WTC11 (cell line): ENCODE measurements at regions not wholly inside any gene's neighbourhood (a gene's known extent, or its start where the extent isn't known, plus 50 kb on each side); places are given as distances from the start of the nearest gene placed in this dataset.

ENCODE experiments used
- ATAC-seq: fragments of 200-7000 bp; cut with Tn5 transposase; 2 replicates; pipeline ENCODE4 v1.10.0; 2021; ENCODE audit warnings: mild to moderate bottlenecking, moderate library complexity
- CTCF ChIA-PET: fragments of 300-600 bp; sonication (Branson Sonifier 250); formaldehyde crosslinking; loops from one replicate; lab custom pipeline; 2021; ENCODE audit warnings: antibody characterized with exemption; lab: Charles Lee
- POLR2A ChIA-PET: fragments of 350-600 bp; sonication (Branson Sonifier 250); formaldehyde crosslinking; loops from one replicate; lab custom pipeline; 2021; ENCODE audit warnings: antibody characterized with exemption; lab: Charles Lee
- DNase-seq: peaks from one replicate; pipeline ENCODE4 v3.0.0; 2021; ENCODE audit warnings: low spot score
- H3K27ac Mint-ChIP-seq: 2 replicates; pipeline ENCODE4 v1.8.0; 2021; ENCODE audit warnings: mixed read lengths
- H3K27me3 Mint-ChIP-seq: 2 replicates; pipeline ENCODE4 v1.8.0; 2021; ENCODE audit warnings: low read depth, mild to moderate bottlenecking, moderate library complexity, mixed read lengths
- H3K36me3 Mint-ChIP-seq: 2 replicates; pipeline ENCODE4 v1.8.0; 2021; ENCODE audit warnings: mixed read lengths
- H3K4me1 Mint-ChIP-seq: 2 replicates; pipeline ENCODE4 v1.8.0; 2022; ENCODE audit warnings: mixed read lengths
- H3K4me3 Mint-ChIP-seq: 2 replicates; pipeline ENCODE4 v1.8.0; 2021; ENCODE audit warnings: mild to moderate bottlenecking, moderate library complexity, mixed read lengths
- H3K9me3 Mint-ChIP-seq: 2 replicates; pipeline ENCODE4 v1.8.0; 2021; ENCODE audit warnings: mixed read lengths
- ATF1 ChIP-seq: sonication (generic); formaldehyde crosslinking; IDR thresholded peaks from 2 replicates; pipeline ENCODE4 v1.8.1; 2023; ENCODE audit warnings: mild to moderate bottlenecking, moderate library complexity, missing genetic modification reagents
- FOXP1 ChIP-seq: sonication (generic); formaldehyde crosslinking; IDR thresholded peaks from 2 replicates; pipeline ENCODE4 v1.8.0; 2022; ENCODE audit warnings: missing genetic modification reagents, mild to moderate bottlenecking, moderate library complexity, borderline replicate concordance
- FOXP4 ChIP-seq: sonication (generic); formaldehyde crosslinking; IDR thresholded peaks from 2 replicates; pipeline ENCODE4 v1.8.0; 2022; ENCODE audit warnings: mild to moderate bottlenecking, missing genetic modification reagents
- IRF1 ChIP-seq: sonication (generic); formaldehyde crosslinking; IDR thresholded peaks from 2 replicates; pipeline ENCODE4 v1.8.0; 2023; ENCODE audit warnings: missing genetic modification reagents
- NFYB ChIP-seq: sonication (generic); formaldehyde crosslinking; conservative IDR thresholded peaks from 2 replicates; pipeline ENCODE4 v1.8.0; 2022; ENCODE audit warnings: low read depth, missing genetic modification reagents
- PREB ChIP-seq: sonication (generic); formaldehyde crosslinking; IDR thresholded peaks from 2 replicates; pipeline ENCODE4 v1.8.1; 2022; ENCODE audit warnings: mild to moderate bottlenecking, missing genetic modification reagents, moderate library complexity, borderline replicate concordance
- RELA ChIP-seq: sonication (generic); formaldehyde crosslinking; IDR thresholded peaks from 2 replicates; pipeline ENCODE4 v1.8.1; 2022; ENCODE audit warnings: missing genetic modification reagents, mild to moderate bottlenecking, borderline replicate concordance
- SP1 ChIP-seq: sonication (generic); formaldehyde crosslinking; conservative IDR thresholded peaks from 2 replicates; pipeline ENCODE4 v1.8.1; 2022; ENCODE audit warnings: missing genetic modification reagents
- STAT6 ChIP-seq: sonication (generic); formaldehyde crosslinking; conservative IDR thresholded peaks from 2 replicates; pipeline ENCODE4 v1.8.1; 2023; ENCODE audit warnings: mild to moderate bottlenecking, low read depth, missing genetic modification reagents, moderate library complexity
- ZBTB21 ChIP-seq: sonication (generic); formaldehyde crosslinking; IDR thresholded peaks from 2 replicates; pipeline ENCODE4 v1.8.1; 2023; ENCODE audit warnings: mild to moderate bottlenecking, missing genetic modification reagents, borderline replicate concordance
- ZBTB43 ChIP-seq: sonication (generic); formaldehyde crosslinking; IDR thresholded peaks from 2 replicates; pipeline ENCODE4 v1.8.1; 2023; ENCODE audit warnings: mild to moderate bottlenecking, missing genetic modification reagents
- ZNF121 ChIP-seq: sonication (generic); formaldehyde crosslinking; IDR thresholded peaks from 2 replicates; pipeline ENCODE4 v1.8.0; 2023; ENCODE audit warnings: missing genetic modification reagents
- ZNF138 ChIP-seq: sonication (generic); formaldehyde crosslinking; conservative IDR thresholded peaks from 2 replicates; pipeline ENCODE4 v1.8.1; 2022; ENCODE audit warnings: mild to moderate bottlenecking, moderate library complexity, missing genetic modification reagents
- ZNF671 ChIP-seq: fragments of 250-450 bp; sonication (Bioruptor Pico); IDR thresholded peaks from 2 replicates; pipeline ENCODE4 v1.8.0; 2021; ENCODE audit warnings: mild to moderate bottlenecking
- TF ChIP-seq, protein P1 (sequence below): sonication (generic); formaldehyde crosslinking; IDR thresholded peaks from 2 replicates; pipeline ENCODE4 v1.8.1; 2023; ENCODE audit warnings: mild to moderate bottlenecking, moderate library complexity, missing genetic modification reagents
- TF ChIP-seq, protein P2 (sequence below): fragments of 250-450 bp; sonication (Bioruptor Pico); IDR thresholded peaks from 2 replicates; pipeline ENCODE4 v1.9.0; 2021; ENCODE audit warnings: mild to moderate bottlenecking
- TF ChIP-seq, protein P3 (sequence below): sonication (generic); formaldehyde crosslinking; IDR thresholded peaks from 2 replicates; pipeline ENCODE4 v1.8.1; 2022; ENCODE audit warnings: low read depth, mild to moderate bottlenecking, moderate library complexity, missing genetic modification reagents, borderline replicate concordance

DNA sequence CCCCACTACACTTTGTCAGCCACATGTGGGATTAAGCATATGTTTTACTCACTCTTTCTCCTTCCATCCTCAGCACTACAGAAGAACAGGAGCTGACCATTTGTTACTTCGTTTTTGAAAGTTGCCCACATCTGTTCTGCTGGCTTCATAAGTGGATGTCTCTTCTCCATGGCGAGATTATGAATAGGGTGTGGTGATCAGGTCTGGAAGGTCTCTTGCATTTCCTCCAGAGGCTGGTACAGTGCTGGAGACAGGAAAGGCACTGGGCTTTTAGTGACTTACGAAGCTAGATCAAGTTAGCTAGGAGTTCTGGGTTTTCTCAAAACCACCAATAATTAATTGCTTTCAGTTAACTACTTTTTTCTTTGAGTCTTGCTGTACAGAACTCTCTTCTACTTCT is 136.5 kb downstream of the AQP4 start (continued):
- TF ChIP-seq FOXP4 (no peak), PREB (no peak), ZNF138 (CRISPR knock-in tag) (no peak)
- TF ChIP-seq, all 79 proteins: peak for 0

DNA sequence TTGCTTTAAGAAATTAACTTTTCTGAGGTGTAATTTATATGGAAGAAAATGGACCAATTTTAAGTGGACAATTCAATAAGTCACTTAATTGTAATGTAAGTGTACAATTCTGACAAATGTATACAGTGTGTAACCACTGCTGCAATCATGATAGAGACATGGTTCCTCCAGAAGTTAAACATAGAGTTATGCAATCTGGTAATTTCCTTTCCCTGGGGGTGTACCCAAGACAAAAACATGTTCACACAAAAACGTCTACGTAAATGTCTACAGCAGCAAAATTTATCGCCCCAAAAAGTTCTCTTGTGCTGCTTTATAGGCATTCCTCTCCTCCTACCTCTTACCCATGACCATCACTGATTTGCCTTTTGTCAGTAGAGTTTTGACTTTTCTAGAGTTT is 141.5 kb downstream of the AQP4 start:
- Mint-ChIP-seq H3K27me3 (no peaks in the 10 kb centered on the region), H3K9me3 (no peaks in the 10 kb centered on the region)
- POLR2A ChIA-PET = no interaction called here
- TF ChIP-seq IRF1 (CRISPR knock-in tag) = no peak
- no peak for TF ChIP-seq ZBTB43 (CRISPR knock-in tag)
- TF ChIP-seq FOXP4 = no peak
- no peak for TF ChIP-seq NFYB (CRISPR knock-in tag)
- TF ChIP-seq ZNF671 (CRISPR knock-in tag) = no peak
- TF ChIP-seq, all 79 proteins: peak for 0
- Mint-ChIP-seq H3K27ac (no peak overlapping the region), H3K4me1 (peaks cover 4% of the 10 kb centered on the region), H3K4me3 (no peak overlapping the region), H3K36me3 (no peaks in the 10 kb centered on the region)
- DNase-seq (no peak), ATAC-seq (no peak)
- CTCF ChIA-PET = no interaction called here

DNA sequence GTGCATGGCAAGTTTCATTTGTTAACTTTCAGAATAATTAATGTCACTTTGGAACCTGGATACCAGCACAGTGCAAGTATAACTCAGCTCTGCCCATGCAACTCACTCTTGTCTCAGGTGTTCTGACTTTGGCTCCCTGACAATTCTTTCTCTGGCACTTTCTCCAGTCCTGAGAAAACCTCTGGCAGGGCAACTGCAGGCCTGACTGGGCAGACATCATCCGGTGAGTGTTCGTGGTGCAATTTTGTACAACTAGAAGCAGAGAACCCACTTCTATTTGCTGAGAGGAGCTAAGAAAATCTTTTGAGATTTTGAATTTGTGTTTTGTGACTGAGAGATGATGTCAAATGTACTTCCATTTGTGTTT is 143.0 kb downstream of the AQP4 start:
- H3K4me3 Mint-ChIP-seq = no peak overlapping the region
- H3K27ac Mint-ChIP-seq = no peak overlapping the region
- ChIA-PET CTCF (no interaction called here), POLR2A (no interaction called here)
- H3K27me3 Mint-ChIP-seq = no peaks in the 10 kb centered on the region; the same call in 1 of the 2 replicates
- ATAC-seq = no peak
- peaks cover 4% of the 10 kb centered on the region for H3K4me1 Mint-ChIP-seq
- H3K36me3 Mint-ChIP-seq = no peaks in the 10 kb centered on the region
- no peak for DNase-seq
- H3K9me3 Mint-ChIP-seq = no peaks in the 10 kb centered on the region
- TF ChIP-seq, protein P1, sequence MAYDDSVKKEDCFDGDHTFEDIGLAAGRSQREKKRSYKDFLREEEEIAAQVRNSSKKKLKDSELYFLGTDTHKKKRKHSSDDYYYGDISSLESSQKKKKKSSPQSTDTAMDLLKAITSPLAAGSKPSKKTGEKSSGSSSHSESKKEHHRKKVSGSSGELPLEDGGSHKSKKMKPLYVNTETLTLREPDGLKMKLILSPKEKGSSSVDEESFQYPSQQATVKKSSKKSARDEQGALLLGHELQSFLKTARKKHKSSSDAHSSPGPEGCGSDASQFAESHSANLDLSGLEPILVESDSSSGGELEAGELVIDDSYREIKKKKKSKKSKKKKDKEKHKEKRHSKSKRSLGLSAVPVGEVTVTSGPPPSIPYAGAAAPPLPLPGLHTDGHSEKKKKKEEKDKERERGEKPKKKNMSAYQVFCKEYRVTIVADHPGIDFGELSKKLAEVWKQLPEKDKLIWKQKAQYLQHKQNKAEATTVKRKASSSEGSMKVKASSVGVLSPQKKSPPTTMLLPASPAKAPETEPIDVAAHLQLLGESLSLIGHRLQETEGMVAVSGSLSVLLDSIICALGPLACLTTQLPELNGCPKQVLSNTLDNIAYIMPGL (CRISPR knock-in tag) = no peak
- TF ChIP-seq, protein P2, sequence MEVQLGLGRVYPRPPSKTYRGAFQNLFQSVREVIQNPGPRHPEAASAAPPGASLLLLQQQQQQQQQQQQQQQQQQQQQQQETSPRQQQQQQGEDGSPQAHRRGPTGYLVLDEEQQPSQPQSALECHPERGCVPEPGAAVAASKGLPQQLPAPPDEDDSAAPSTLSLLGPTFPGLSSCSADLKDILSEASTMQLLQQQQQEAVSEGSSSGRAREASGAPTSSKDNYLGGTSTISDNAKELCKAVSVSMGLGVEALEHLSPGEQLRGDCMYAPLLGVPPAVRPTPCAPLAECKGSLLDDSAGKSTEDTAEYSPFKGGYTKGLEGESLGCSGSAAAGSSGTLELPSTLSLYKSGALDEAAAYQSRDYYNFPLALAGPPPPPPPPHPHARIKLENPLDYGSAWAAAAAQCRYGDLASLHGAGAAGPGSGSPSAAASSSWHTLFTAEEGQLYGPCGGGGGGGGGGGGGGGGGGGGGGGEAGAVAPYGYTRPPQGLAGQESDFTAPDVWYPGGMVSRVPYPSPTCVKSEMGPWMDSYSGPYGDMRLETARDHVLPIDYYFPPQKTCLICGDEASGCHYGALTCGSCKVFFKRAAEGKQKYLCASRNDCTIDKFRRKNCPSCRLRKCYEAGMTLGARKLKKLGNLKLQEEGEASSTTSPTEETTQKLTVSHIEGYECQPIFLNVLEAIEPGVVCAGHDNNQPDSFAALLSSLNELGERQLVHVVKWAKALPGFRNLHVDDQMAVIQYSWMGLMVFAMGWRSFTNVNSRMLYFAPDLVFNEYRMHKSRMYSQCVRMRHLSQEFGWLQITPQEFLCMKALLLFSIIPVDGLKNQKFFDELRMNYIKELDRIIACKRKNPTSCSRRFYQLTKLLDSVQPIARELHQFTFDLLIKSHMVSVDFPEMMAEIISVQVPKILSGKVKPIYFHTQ (CRISPR knock-in tag) = no peak
- TF ChIP-seq RELA (CRISPR knock-in tag) (no peak), STAT6 (CRISPR knock-in tag) (no peak), ATF1 (CRISPR knock-in tag) (no peak), SP1 (CRISPR knock-in tag) (no peak), ZBTB21 (CRISPR knock-in tag) (no peak), ZNF121 (no peak), FOXP1 (CRISPR knock-in tag) (no peak)
- TF ChIP-seq, protein P3, sequence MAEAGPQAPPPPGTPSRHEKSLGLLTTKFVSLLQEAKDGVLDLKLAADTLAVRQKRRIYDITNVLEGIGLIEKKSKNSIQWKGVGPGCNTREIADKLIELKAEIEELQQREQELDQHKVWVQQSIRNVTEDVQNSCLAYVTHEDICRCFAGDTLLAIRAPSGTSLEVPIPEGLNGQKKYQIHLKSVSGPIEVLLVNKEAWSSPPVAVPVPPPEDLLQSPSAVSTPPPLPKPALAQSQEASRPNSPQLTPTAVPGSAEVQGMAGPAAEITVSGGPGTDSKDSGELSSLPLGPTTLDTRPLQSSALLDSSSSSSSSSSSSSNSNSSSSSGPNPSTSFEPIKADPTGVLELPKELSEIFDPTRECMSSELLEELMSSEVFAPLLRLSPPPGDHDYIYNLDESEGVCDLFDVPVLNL = no peak
